K562 (cell line): ENCODE measurements at regions not wholly inside any gene's neighbourhood (a gene's known extent, or its start where the extent isn't known, plus 50 kb on each side); places are given as distances from the start of the nearest gene placed in this dataset.

Experiments used
- ATAC-seq: fragments of 200-7000 bp; cut with Tn5 transposase; 3 replicates; pipeline ENCODE4 v1.9.1; 2020; ENCODE audit warnings: moderate library complexity
- BruUV-seq: library from RNA; stranded (reverse); fragments of 400-500 nt; replicated peaks from 2 replicates; lab custom pipeline; 2021; lab: Mats Ljungman, UMichigan
- CTCF ChIA-PET: fragments of 300-600 bp; formaldehyde crosslinking; extraction: SDS; loops from one replicate; lab custom pipeline; 2021; ENCODE audit warnings: low intra/inter-chr PET ratio; lab: Yijun Ruan, JAX
- POLR2A ChIA-PET: fragments of 300-600, 350-650 bp; sonication (Branson Sonifier 250); formaldehyde crosslinking; extraction: SDS; loops from one replicate; lab custom pipeline; 2021; ENCODE audit warnings: antibody characterized with exemption, inconsistent platforms; lab: Yijun Ruan, JAX
- DNase-seq, 4 experiments: peaks; one replicate each; pipeline versions ENCODE4 v3.0.0 to v3.0.0-alpha.2; 2011 to 2018; ENCODE audit warnings: low spot score in 3 of 4, mixed read lengths in 3 of 4; ENCODE audit errors: extremely low read depth in 1 of 4
- FAIRE-seq: peaks from 2 replicates; lab custom pipeline; 2011; peaks lifted over from hg19 to GRCh38; lab: Jason Lieb, UNC
- H2AFZ ChIP-seq: 2 replicates; pipeline ENCODE4 v1.6.0; 2011; ENCODE audit warnings: low read depth, low read length, control low read depth, inconsistent platforms
- H3K27ac ChIP-seq: fragments of 200-600 bp; 3 replicates; pipeline ENCODE4 v1.8.0; 2011; ENCODE audit warnings: low read depth, mild to moderate bottlenecking, control low read depth, inconsistent platforms, low read length, moderate library complexity, mixed read lengths; ENCODE audit errors: extremely low read depth
- H3K27me3 ChIP-seq, 2 experiments: fragments of 300-600 bp in 1 of 2; 2 replicates in 1 of 2; 3 replicates in 1 of 2; pipeline versions ENCODE4 v1.6.0 to v1.8.0; 2011; ENCODE audit warnings: inconsistent platforms in 2 of 2, low read length in 2 of 2, mild to moderate bottlenecking in 1 of 2, mixed read lengths in 1 of 2, moderate library complexity in 1 of 2; ENCODE audit not compliant: control insufficient read depth in 2 of 2, insufficient read depth in 2 of 2
- H3K36me3 ChIP-seq: fragments of 300-600 bp; 3 replicates; pipeline ENCODE4 v1.8.0; 2011; ENCODE audit warnings: mild to moderate bottlenecking, low read length, inconsistent platforms; ENCODE audit not compliant: control insufficient read depth, insufficient read depth
- H3K4me1 ChIP-seq, 2 experiments: fragments of 200-600 bp in 1 of 2; replicated peaks in 1 of 2; 2 replicates in 1 of 2; 3 replicates in 1 of 2; pipeline versions ENCODE4 v1.5.1 to v1.8.0; 2011; ENCODE audit warnings: inconsistent platforms in 2 of 2, low read length in 2 of 2, mild to moderate bottlenecking in 1 of 2, mixed read lengths in 1 of 2, moderate library complexity in 1 of 2; ENCODE audit not compliant: control insufficient read depth in 2 of 2, insufficient read depth in 2 of 2
- H3K4me2 ChIP-seq: 2 replicates; pipeline ENCODE4 v1.6.1; 2011; ENCODE audit warnings: low read length, control low read depth, inconsistent platforms, mixed read lengths; ENCODE audit not compliant: insufficient read depth
- H3K4me3 ChIP-seq: fragments of 200-600 bp; sonication (generic), shearing (Covaris generic); 2 replicates; pipeline ENCODE4 v1.5.1; 2016; ENCODE audit warnings: control low read depth, inconsistent platforms
- H3K79me2 ChIP-seq: fragments of 200-600 bp; 3 replicates; pipeline ENCODE4 v1.8.0; 2011; ENCODE audit warnings: low read length, inconsistent platforms; ENCODE audit not compliant: control insufficient read depth, insufficient read depth
- H3K9ac ChIP-seq, 2 experiments: 2 replicates each; pipeline versions ENCODE4 v1.6.0 to v1.6.1; 2011; ENCODE audit warnings: low read depth in 2 of 2, low read length in 2 of 2, control low read depth in 1 of 2, inconsistent platforms in 1 of 2, mild to moderate bottlenecking in 1 of 2, mixed read lengths in 1 of 2; ENCODE audit not compliant: insufficient read depth in 1 of 2
- H3K9me1 ChIP-seq: one replicate; pipeline ENCODE4 v1.6.0; 2011; ENCODE audit warnings: inconsistent platforms, mild to moderate bottlenecking, low read length, moderate library complexity; ENCODE audit not compliant: control insufficient read depth, insufficient read depth
- H3K9me3 ChIP-seq: replicated peaks from 2 replicates; pipeline ENCODE4 v1.5.1; 2011; ENCODE audit warnings: low read depth, low read length, inconsistent platforms; ENCODE audit not compliant: control insufficient read depth, insufficient read depth
- H4K20me1 ChIP-seq: replicated peaks from 2 replicates; pipeline ENCODE4 v1.6.1; 2011; ENCODE audit warnings: low read length, inconsistent platforms, mixed read lengths; ENCODE audit not compliant: control insufficient read depth, insufficient read depth
- CREB1 ChIP-seq, 2 experiments: sonication (generic) in 1 of 2; formaldehyde crosslinking in 1 of 2; IDR thresholded peaks; 2 replicates each; pipeline versions ENCODE4 v1.6.1 to v1.8.0; 2012 to 2022; ENCODE audit warnings: inconsistent platforms in 1 of 2, mild to moderate bottlenecking in 1 of 2, missing genetic modification reagents in 1 of 2, moderate library complexity in 1 of 2
- FOXA3 ChIP-seq, 2 experiments: fragments of 450-650 bp in 1 of 2; sonication (generic) in 1 of 2; formaldehyde crosslinking; IDR thresholded peaks in 1 of 2; conservative IDR thresholded peaks in 1 of 2; 2 replicates each; pipeline versions ENCODE4 v1.4.0 to v1.8.0; 2020 to 2022; ENCODE audit warnings: mild to moderate bottlenecking in 2 of 2, missing genetic modification reagents in 1 of 2
- NFIC ChIP-seq: fragments of 450-650 bp; IDR thresholded peaks from 2 replicates; pipeline ENCODE4 v1.6.1; 2017; ENCODE audit warnings: mild to moderate bottlenecking, inconsistent platforms
- THRB ChIP-seq: fragments of 450-650 bp; formaldehyde crosslinking; conservative IDR thresholded peaks from 2 replicates; pipeline ENCODE4 v1.4.0; 2022; ENCODE audit warnings: mild to moderate bottlenecking, missing genetic modification characterization
- ZFP36 ChIP-seq: fragments of 150-350 bp; IDR thresholded peaks from 2 replicates; pipeline ENCODE4 v1.6.1; 2018; ENCODE audit warnings: low read length, low read depth; ENCODE audit not compliant: partially characterized antibody
- ZNF121 ChIP-seq: sonication (generic); formaldehyde crosslinking; conservative IDR thresholded peaks from 2 replicates; pipeline ENCODE4 v1.8.0; 2022; ENCODE audit warnings: missing genetic modification reagents
- ZNF384 ChIP-seq: IDR thresholded peaks from 2 replicates; pipeline ENCODE4 v1.6.1; 2012; ENCODE audit warnings: low read depth, low read length, improper control_type of control experiment
- ZNF583 ChIP-seq: fragments of 250-450 bp; sonication (Bioruptor Pico); IDR thresholded peaks from 2 replicates; pipeline ENCODE4 v1.4.0; 2020
- WGBS: fragments of 100-300 bp; shearing (Covaris generic); methylation state at CpG from one replicate; pipeline ENCODE4 v1.1.6; 2016; ENCODE audit warnings: low coverage, mixed read lengths; ENCODE audit not compliant: insufficient coverage; ENCODE audit errors: missing lambda C conversion rate; 5-methylcytosine and 5-hydroxymethylcytosine counted together
- in situ Hi-C: fragments of 300-500 bp; cut with MboI; formaldehyde crosslinking; loops from 4 replicates; pipeline ENCODE4 v1.15.0; 2018; ENCODE audit warnings: inconsistent platforms, mixed read lengths
- intact Hi-C: fragments of 100-400 bp; cut with micrococcal nuclease; formaldehyde crosslinking; loops from 2 replicates; pipeline ENCODE4 v1.14.2; 2022
- TF ChIP-seq, protein P1 (sequence below): fragments of 250-450 bp; sonication (Bioruptor Pico); IDR thresholded peaks from 2 replicates; pipeline ENCODE4 v1.6.1; 2021; ENCODE audit warnings: mild to moderate bottlenecking

DNA sequence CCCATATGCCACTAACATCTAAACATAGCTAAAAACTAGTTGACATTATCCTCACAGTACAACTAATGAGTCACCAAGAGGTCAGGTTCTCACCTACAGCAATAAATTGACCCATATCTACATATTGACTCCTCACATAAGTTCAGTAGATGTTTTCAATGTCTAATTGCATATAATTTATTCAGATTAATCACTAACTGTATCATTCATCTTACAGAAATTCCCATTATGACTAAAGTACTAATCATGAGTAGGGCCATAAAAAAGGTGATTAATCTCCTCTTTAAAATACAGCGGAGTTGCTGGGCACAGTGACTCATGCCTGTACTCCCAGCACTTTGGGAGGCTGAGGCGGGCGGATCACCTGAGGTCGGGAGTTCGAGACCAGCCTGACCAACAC lies 82.4 kb upstream of the ST3GAL6 start:
- ATAC-seq = no peak
- no peaks in the 10 kb centered on the region for H3K27me3 ChIP-seq
- ChIA-PET CTCF (no interaction called here), POLR2A (no interaction called here)
- H3K9me3 ChIP-seq = no peaks in the 10 kb centered on the region
- FAIRE-seq = no peak
- no peak overlapping the region for H3K4me3 ChIP-seq
- 0% methylated on average over 1 of the region's 5 CpGs for WGBS
- H3K9ac ChIP-seq = no peak overlapping the region
- no peak for DNase-seq
- no peak overlapping the region for H2AFZ ChIP-seq
- H4K20me1 ChIP-seq = no peaks in the 10 kb centered on the region
- TF ChIP-seq ZFP36 (no peak), CREB1 (IDR thresholded peaks at IDR 0.05) (no peak), CREB1 (CRISPR knock-in tag; IDR thresholded peaks at IDR 0.05) (no peak), NFIC (no peak), ZNF384 (no peak), FOXA3 (CRISPR knock-in tag; conservative IDR thresholded peaks at IDR 0.05 in 1 of 2, IDR thresholded peaks at IDR 0.05 in 1 of 2) (no peak), ZNF583 (CRISPR knock-in tag) (no peak), THRB (no peak), ZNF121 (no peak)
- TF ChIP-seq, protein P1, sequence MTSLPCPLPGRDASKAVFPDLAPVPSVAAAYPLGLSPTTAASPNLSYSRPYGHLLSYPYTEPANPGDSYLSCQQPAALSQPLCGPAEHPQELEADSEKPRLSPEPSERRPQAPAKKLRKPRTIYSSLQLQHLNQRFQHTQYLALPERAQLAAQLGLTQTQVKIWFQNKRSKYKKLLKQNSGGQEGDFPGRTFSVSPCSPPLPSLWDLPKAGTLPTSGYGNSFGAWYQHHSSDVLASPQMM (CRISPR knock-in tag) = no peak
- H3K79me2 ChIP-seq = no peaks in the 10 kb centered on the region
- H3K27ac ChIP-seq = no peak overlapping the region
- in situ Hi-C loops = no loop called here
- BruUV-seq = no TSS peak
- H3K36me3 ChIP-seq = no peaks in the 10 kb centered on the region
- no peaks in the 10 kb centered on the region for H3K9me1 ChIP-seq
- no peak overlapping the region for H3K4me2 ChIP-seq
- no peaks in the 10 kb centered on the region for H3K4me1 ChIP-seq
- intact Hi-C loops = no loop called here
